HG03064 (cell line): ENCODE measurements at regions not wholly inside any gene's neighbourhood (a gene's known extent, or its start where the extent isn't known, plus 50 kb on each side); places are given as distances from the start of the nearest gene placed in this dataset.

ENCODE experiments used
- ATAC-seq: cut with Tn5 transposase; IDR thresholded peaks from one replicate; pipeline ENCODE4 v1.9.1; 2021; ENCODE audit warnings: low read depth; ENCODE audit not compliant: unreplicated experiment

- no peak for ATAC-seq
Measured at GRCh38 chr9:108316630-108317029, 539.2 kb downstream of the ACTL7B start.

- ATAC-seq: no peak
Measured at GRCh38 chr9:108316066-108316465, 539.7 kb downstream of the ACTL7B start.

GRCh38 chr9:108311745-108312144 lies 544.0 kb downstream of the ACTL7B start:
- ATAC-seq: no peak

GRCh38 chr9:108310202-108310601 lies 545.6 kb downstream of the ACTL7B start:
- ATAC-seq: no peak

- ATAC-seq: no peak
Measured at GRCh38 chr9:108300306-108301287, 555.2 kb downstream of the ACTL7B start.

GRCh38 chr9:108297073-108297472 lies 558.7 kb downstream of the ACTL7B start:
- ATAC-seq: no peak

- no peak for ATAC-seq
Measured at GRCh38 chr9:108296056-108296455, 559.7 kb downstream of the ACTL7B start.

- ATAC-seq: no peak
Measured at GRCh38 chr9:108291586-108291932, 564.2 kb downstream of the ACTL7B start.

- ATAC-seq: no peak
Measured at GRCh38 chr9:108290839-108291585, 564.8 kb downstream of the ACTL7B start.

- ATAC-seq: no peak
Measured at GRCh38 chr9:108286638-108287206, 569.1 kb downstream of the ACTL7B start.

- no peak for ATAC-seq
Measured at GRCh38 chr9:108283696-108284095, 572.1 kb downstream of the ACTL7B start.

GRCh38 chr9:108282872-108283271 lies 572.9 kb downstream of the ACTL7B start:
- ATAC-seq: no peak

GRCh38 chr9:108281696-108282095 lies 574.1 kb downstream of the ACTL7B start:
- ATAC-seq: no peak

GRCh38 chr9:108278341-108278740 lies 577.4 kb downstream of the ACTL7B start:
- ATAC-seq: no peak

GRCh38 chr9:108277216-108277615 lies 578.6 kb downstream of the ACTL7B start:
- ATAC-seq: no peak

GRCh38 chr9:108275906-108276305 lies 579.9 kb downstream of the ACTL7B start:
- ATAC-seq: no peak

GRCh38 chr9:108274971-108275370 lies 580.8 kb downstream of the ACTL7B start:
- no peak for ATAC-seq

GRCh38 chr9:108273988-108274387 lies 581.8 kb downstream of the ACTL7B start:
- ATAC-seq: no peak

- no peak for ATAC-seq
Measured at GRCh38 chr9:108272349-108272899, 583.4 kb downstream of the ACTL7B start.

GRCh38 chr9:108271646-108272348 lies 584.0 kb downstream of the ACTL7B start:
- ATAC-seq: no peak
